AG04449 (cell line): ENCODE measurements at regions not wholly inside any gene's neighbourhood (a gene's known extent, or its start where the extent isn't known, plus 50 kb on each side); places are given as distances from the start of the nearest gene placed in this dataset.

ENCODE experiments used
- CTCF ChIA-PET: fragments of 350-600 bp; formaldehyde crosslinking; extraction: SDS; loops from one replicate; lab custom pipeline; 2021; ENCODE audit warnings: antibody characterized with exemption; lab: Yijun Ruan, JAX
- POLR2A ChIA-PET: fragments of 400-600, 350-600 bp; formaldehyde crosslinking; extraction: SDS; loops from one replicate; lab custom pipeline; 2020; ENCODE audit warnings: antibody characterized with exemption, inconsistent platforms; lab: Yijun Ruan, JAX
- DNase-seq: peaks from one replicate; pipeline ENCODE4 v3.0.0-alpha.2; 2010; ENCODE audit warnings: low read depth, low spot score
- H3K4me3 ChIP-seq: 2 replicates; pipeline ENCODE4 v1.5.1; 2011; ENCODE audit warnings: low read depth, mild to moderate bottlenecking, control low read depth, low read length
- TF ChIP-seq, protein P1 (sequence below): IDR thresholded peaks from one replicate; pipeline ENCODE4 v1.5.1; 2011; ENCODE audit warnings: mild to moderate bottlenecking, moderate library complexity, low read length, control low read depth, inconsistent platforms; ENCODE audit not compliant: insufficient read depth; ENCODE audit errors: missing control alignments

DNA sequence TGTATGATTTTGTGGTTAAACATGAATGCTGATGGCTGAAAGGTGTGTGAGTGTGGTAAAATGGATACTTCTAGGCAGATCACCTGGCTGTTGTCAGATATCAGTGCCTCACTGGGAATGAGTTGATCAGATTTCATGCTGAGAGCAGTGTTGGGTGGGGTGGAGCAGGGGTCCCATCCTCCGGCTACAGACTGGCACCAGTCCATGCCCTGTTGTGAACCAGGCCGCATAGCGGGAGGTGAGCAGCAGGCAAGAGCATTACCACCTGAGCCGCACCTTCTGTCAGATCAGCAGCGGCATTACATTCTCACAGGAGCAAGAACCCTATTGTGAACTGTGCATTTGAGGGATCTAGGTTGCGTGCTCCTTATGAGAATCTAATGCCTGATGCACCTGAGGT is 78.7 kb downstream of the GLI2 start:
- TF ChIP-seq, protein P1, sequence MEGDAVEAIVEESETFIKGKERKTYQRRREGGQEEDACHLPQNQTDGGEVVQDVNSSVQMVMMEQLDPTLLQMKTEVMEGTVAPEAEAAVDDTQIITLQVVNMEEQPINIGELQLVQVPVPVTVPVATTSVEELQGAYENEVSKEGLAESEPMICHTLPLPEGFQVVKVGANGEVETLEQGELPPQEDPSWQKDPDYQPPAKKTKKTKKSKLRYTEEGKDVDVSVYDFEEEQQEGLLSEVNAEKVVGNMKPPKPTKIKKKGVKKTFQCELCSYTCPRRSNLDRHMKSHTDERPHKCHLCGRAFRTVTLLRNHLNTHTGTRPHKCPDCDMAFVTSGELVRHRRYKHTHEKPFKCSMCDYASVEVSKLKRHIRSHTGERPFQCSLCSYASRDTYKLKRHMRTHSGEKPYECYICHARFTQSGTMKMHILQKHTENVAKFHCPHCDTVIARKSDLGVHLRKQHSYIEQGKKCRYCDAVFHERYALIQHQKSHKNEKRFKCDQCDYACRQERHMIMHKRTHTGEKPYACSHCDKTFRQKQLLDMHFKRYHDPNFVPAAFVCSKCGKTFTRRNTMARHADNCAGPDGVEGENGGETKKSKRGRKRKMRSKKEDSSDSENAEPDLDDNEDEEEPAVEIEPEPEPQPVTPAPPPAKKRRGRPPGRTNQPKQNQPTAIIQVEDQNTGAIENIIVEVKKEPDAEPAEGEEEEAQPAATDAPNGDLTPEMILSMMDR: no peak
- CTCF ChIA-PET: no interaction called here
- POLR2A ChIA-PET: no interaction called here
- H3K4me3 ChIP-seq: no peak overlapping the region
- no peak for DNase-seq

DNA sequence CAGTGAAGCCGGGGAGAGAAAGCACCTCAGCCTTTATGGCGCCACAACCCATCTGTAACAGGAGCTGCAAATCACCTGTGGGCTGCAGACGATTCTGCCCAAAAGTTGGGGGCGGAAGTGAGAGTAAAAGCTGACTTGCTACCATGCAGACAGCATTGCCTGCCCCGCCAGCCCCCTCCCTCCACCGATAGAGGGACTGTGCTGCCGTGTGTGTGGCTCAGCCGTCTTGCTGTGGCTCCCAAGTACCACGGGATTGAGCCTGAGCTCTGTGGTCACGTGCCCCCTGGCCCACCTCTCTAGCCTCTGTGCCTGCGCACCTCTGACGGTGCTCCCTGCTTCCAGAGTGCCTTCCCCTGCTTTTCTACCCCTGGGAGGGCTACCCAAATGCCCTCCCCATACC is 79.6 kb downstream of the GLI2 start:
- DNase-seq: no peak
- TF ChIP-seq, protein P1: no peak
- POLR2A ChIA-PET: interaction anchor here (0.8 kb wide), 1 partner anchor 78 kb away, joined by 3 read pairs; no protein-coding TSS in a partner anchor
- CTCF ChIA-PET: interaction anchor here (0.7 to 1.3 kb wide), 3 partner anchors 9 to 265 kb away, joined by 3 read pairs; no protein-coding TSS in a partner anchor
- no peak overlapping the region for H3K4me3 ChIP-seq

DNA sequence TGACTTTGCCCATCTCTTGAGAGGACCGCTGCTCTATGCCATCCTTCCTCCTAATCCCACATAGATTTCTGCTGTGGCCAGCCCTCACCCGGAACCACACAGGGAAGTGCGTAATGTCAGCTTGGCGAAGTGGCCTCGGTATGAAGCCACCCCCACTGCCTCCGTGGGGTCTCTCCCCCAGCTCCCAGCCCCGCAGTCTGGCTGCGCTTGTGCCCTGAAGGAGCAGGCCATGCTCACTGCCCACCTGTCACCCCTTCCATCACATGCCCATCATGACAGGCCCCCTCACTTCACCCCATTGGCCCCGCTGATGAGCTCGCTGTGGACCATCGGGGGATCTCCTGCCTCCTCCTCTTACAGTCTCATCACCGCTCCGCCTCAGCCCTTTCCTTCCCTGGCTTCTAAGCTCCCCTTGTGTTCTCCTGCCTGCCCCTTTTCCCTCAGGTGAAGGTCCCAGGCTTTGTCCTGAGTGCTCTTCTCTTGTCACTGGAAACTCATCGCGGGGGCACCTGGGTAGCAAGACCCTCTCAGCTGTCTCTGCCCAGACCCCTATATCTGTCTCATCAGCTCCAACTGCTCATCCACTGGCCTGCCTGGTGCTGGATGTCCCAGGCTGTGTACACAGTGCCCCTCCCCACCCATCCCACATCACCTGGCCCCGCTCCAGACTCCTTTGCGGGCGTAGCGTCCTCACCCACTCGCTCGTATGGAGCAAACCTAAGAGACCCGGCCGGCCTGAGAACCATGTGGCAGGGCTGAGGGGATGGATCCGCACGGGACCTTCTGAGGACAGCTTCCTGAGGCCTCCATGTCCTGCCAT is 81.7 kb downstream of the GLI2 start:
- ChIA-PET CTCF (interaction anchor here (0.8 to 1.5 kb wide), 6 partner anchors 12 to 121 kb away, joined by 3 to 4 read pairs (median 3); no protein-coding TSS in a partner anchor), POLR2A (interaction anchor here (0.7 kb wide), 1 partner anchor 258 kb away, joined by 3 read pairs; no protein-coding TSS in a partner anchor)
- no peak overlapping the region for H3K4me3 ChIP-seq
- TF ChIP-seq, protein P1: no peak
- DNase-seq: no peak

DNA sequence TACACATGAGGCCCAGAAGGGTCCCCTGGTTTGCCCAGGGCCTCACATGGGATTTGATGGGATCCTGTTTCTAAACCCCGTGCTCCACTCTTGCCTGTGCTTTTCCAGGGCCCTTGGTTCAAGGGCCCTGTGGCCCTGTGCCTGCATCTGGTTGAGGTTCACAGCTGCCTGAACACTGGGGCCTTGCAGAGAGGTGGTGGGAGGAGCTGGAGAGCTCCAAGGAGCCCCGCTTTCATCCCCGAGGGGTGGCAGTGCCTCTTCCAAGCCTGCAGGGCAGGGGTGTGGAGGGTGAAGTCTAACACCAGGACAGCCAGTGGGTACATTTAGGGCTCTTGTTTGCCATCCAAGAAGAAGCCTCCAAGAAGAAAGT is 82.3 kb downstream of the GLI2 start:
- ChIA-PET POLR2A (no interaction called here), CTCF (interaction anchor here (0.8 to 1.5 kb wide), 3 partner anchors 15 to 122 kb away, joined by 3 to 4 read pairs (median 3); no protein-coding TSS in a partner anchor)
- no peak for DNase-seq
- TF ChIP-seq, protein P1: no peak
- no peak overlapping the region for H3K4me3 ChIP-seq

DNA sequence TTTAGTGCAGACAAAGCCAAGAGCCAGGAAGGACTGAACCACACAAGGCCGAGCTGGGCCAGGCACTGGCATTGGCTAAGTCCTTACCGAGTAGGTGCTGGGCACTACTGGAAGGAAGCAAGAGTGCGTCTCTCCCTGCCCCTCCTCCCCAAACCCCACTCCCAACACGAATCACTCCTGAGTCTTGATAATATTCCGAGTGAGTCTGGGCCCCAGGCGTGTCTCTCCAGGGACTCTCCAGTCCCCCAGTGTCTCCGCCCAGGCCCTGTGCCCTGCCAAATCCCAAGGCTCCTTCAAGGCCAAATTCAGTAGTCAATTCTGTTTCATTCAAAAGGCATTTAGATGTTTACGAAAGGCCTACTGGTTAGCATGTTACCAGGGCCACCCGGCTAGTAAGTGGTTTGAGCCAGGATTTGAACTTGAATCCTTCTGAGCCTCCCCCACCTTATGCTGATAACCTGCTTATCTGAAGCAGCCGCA is 82.8 kb downstream of the GLI2 start:
- POLR2A ChIA-PET: no interaction called here
- no peak overlapping the region for H3K4me3 ChIP-seq
- DNase-seq: no peak

More for the DNA sequence above, 82.8 kb downstream of the GLI2 start:
- TF ChIP-seq, protein P1: no peak
- CTCF ChIA-PET: interaction anchor here (1.9 kb wide), 1 partner anchor 253 kb away, joined by 10 read pairs; no protein-coding TSS in a partner anchor
